Breast epithelium (tissue), 4 donors: ENCODE measurements at regions not wholly inside any gene's neighbourhood (a gene's known extent, or its start where the extent isn't known, plus 50 kb on each side); places are given as distances from the start of the nearest gene placed in this dataset.

Experiments
- DNase-seq, 2 donors: peaks; one replicate each; pipeline ENCODE4 v3.0.0-alpha.2; 2019; ENCODE audit warnings: low spot score in 2 of 2
- H3K27ac ChIP-seq, 2 donors: fragments of 200-600 bp; sonication (generic) in 1 of 2; one replicate each; pipeline ENCODE4 v1.5.1; 2016 to 2019; ENCODE audit warnings: mild to moderate bottlenecking in 1 of 2
- H3K27me3 ChIP-seq, 2 donors: fragments of 200-600 bp; sonication (generic) in 1 of 2; one replicate each; pipeline versions ENCODE4 v1.5.1 to v1.6.0; 2017 to 2019; ENCODE audit warnings: control low read depth in 1 of 2, mild to moderate bottlenecking in 1 of 2
- H3K36me3 ChIP-seq: fragments of 200-600 bp; one replicate; pipeline ENCODE4 v1.5.1; 2019
- H3K4me1 ChIP-seq, 2 donors: fragments of 200-600 bp; sonication (generic); one replicate each; pipeline ENCODE4 v1.5.1; 2016 to 2019; ENCODE audit warnings: control low read depth in 1 of 2
- H3K4me3 ChIP-seq, 3 donors: fragments of 200-600 bp; sonication (generic); 1 replicate in 2 of 3; 2 replicates in 1 of 3; pipeline ENCODE4 v1.5.1; 2016 to 2019; ENCODE audit warnings: mild to moderate bottlenecking in 3 of 3, moderate library complexity in 2 of 3
- H3K9me3 ChIP-seq, 2 donors: fragments of 200-600 bp; sonication (generic) in 1 of 2; one replicate each; pipeline ENCODE4 v1.5.1; 2016 to 2019; ENCODE audit warnings: control low read depth in 1 of 2
- CTCF ChIP-seq, 3 donors: fragments of 450-650 bp; IDR thresholded peaks; one replicate each; pipeline ENCODE4 v1.5.1; 2016 to 2017; ENCODE audit warnings: antibody characterized with exemption in 3 of 3, mild to moderate bottlenecking in 3 of 3, moderate library complexity in 3 of 3
- POLR2A ChIP-seq: fragments of 450-650 bp; IDR thresholded peaks from one replicate; pipeline ENCODE4 v1.6.1; 2016; ENCODE audit warnings: antibody characterized with exemption, mild to moderate bottlenecking, moderate library complexity
- POLR2AphosphoS5 ChIP-seq, 3 donors: sonication (generic); formaldehyde crosslinking; IDR thresholded peaks; one replicate each; pipeline ENCODE4 v1.6.1; 2017; ENCODE audit warnings: antibody characterized with exemption in 3 of 3
- intact Hi-C: fragments of 100-400 bp; cut with DNase I; formaldehyde crosslinking; loops from one replicate; pipeline ENCODE4 v1.15.1; 2023; ENCODE audit warnings: low total_unique reads

- Histone ChIP-seq H3K9me3 (peaks cover 2 to 5% of the 10 kb centered on the region in 2 donors), H3K4me3 (no peak overlapping the region), H3K36me3 (no peaks in the 10 kb centered on the region), H3K27me3 (peaks cover 0 to 13% of the 10 kb centered on the region in 2 donors), H3K27ac (no peak overlapping the region), H3K4me1 (no peaks in the 10 kb centered on the region)
- intact Hi-C loops = no loop called here
- TF ChIP-seq CTCF (IDR thresholded peaks at IDR 0.05) = no peak
- no peak for TF ChIP-seq POLR2A
- no peak for TF ChIP-seq POLR2AphosphoS5 (IDR thresholded peaks at IDR 0.05)
- DNase-seq = no peak
Measured at GRCh38 chr9:134521817-134522501, 119.6 kb upstream of the COL5A1 start.

GRCh38 chr9:134522502-134522848 lies 119.1 kb upstream of the COL5A1 start:
- Histone ChIP-seq H3K36me3 (no peaks in the 10 kb centered on the region), H3K27me3 (peaks cover 0 to 13% of the 10 kb centered on the region in 2 donors), H3K27ac (no peak overlapping the region), H3K4me3 (no peak overlapping the region), H3K4me1 (no peaks in the 10 kb centered on the region), H3K9me3 (peaks cover 2 to 5% of the 10 kb centered on the region in 2 donors)
- intact Hi-C loops = no loop called here
- TF ChIP-seq POLR2AphosphoS5 (IDR thresholded peaks at IDR 0.05) (no peak), CTCF (IDR thresholded peaks at IDR 0.05) (no peak), POLR2A (no peak)
- DNase-seq = no peak

- DNase-seq = peak in 1 of 2 donors; percentile 43
- Histone ChIP-seq H3K9me3 (peaks cover 2 to 5% of the 10 kb centered on the region in 2 donors), H3K4me1 (no peaks in the 10 kb centered on the region), H3K4me3 (no peak overlapping the region), H3K36me3 (no peaks in the 10 kb centered on the region), H3K27me3 (peaks cover 0 to 13% of the 10 kb centered on the region in 2 donors), H3K27ac (no peak overlapping the region)
- no peak for TF ChIP-seq CTCF (IDR thresholded peaks at IDR 0.05)
- no peak for TF ChIP-seq POLR2A
- no peak for TF ChIP-seq POLR2AphosphoS5 (IDR thresholded peaks at IDR 0.05)
- intact Hi-C loops = no loop called here
Measured at GRCh38 chr9:134522976-134523375, 118.6 kb upstream of the COL5A1 start.

GRCh38 chr9:134525070-134525815 lies 116.4 kb upstream of the COL5A1 start:
- DNase-seq = peak in 1 of 2 donors; percentile 43
- intact Hi-C loops = no loop called here
- Histone ChIP-seq H3K9me3 (peaks cover 2 to 12% of the 10 kb centered on the region in 2 donors), H3K4me1 (no peaks in the 10 kb centered on the region), H3K27me3 (peaks cover 0 to 13% of the 10 kb centered on the region in 2 donors), H3K4me3 (no peak overlapping the region), H3K36me3 (no peaks in the 10 kb centered on the region), H3K27ac (no peak overlapping the region)
- TF ChIP-seq POLR2A = no peak
- no peak for TF ChIP-seq POLR2AphosphoS5 (IDR thresholded peaks at IDR 0.05)
- no peak for TF ChIP-seq CTCF (IDR thresholded peaks at IDR 0.05)
